Left lung (tissue), 4 donors: ENCODE measurements at regions not wholly inside any gene's neighbourhood (a gene's known extent, or its start where the extent isn't known, plus 50 kb on each side); places are given as distances from the start of the nearest gene placed in this dataset.

Experiments
- ATAC-seq: fragments of 200-7000 bp; cut with Tn5 transposase; one replicate; pipeline ENCODE4 v1.9.1; 2020; ENCODE audit warnings: moderate library complexity
- DNase-seq, 4 donors: peaks; one replicate each; pipeline ENCODE4 v3.0.0-alpha.2; 2013 to 2020
- H3K27ac ChIP-seq, 2 donors: fragments of 200-600 bp; sonication (generic) in 1 of 2; one replicate each; pipeline versions ENCODE4 v1.5.0 to v1.8.0; 2020 to 2021
- H3K27me3 ChIP-seq, 2 donors: fragments of 200-600 bp; sonication (generic) in 1 of 2; one replicate each; pipeline versions ENCODE4 v1.5.0 to v1.8.0; 2020 to 2021
- H3K36me3 ChIP-seq, 2 donors: fragments of 200-600 bp; sonication (generic) in 1 of 2; one replicate each; pipeline versions ENCODE4 v1.5.0 to v1.8.0; 2020 to 2021
- H3K4me1 ChIP-seq, 2 donors: fragments of 200-600 bp; one replicate each; pipeline ENCODE4 v1.8.0; 2021
- H3K4me3 ChIP-seq, 2 donors: fragments of 200-600 bp; sonication (generic) in 1 of 2; one replicate each; pipeline versions ENCODE4 v1.5.0 to v1.8.0; 2020 to 2021; ENCODE audit warnings: mild to moderate bottlenecking in 1 of 2
- H3K9me3 ChIP-seq, 2 donors: fragments of 200-600 bp; sonication (generic) in 1 of 2; one replicate each; pipeline versions ENCODE4 v1.5.0 to v1.8.0; 2020 to 2021
- CTCF ChIP-seq, 2 donors: fragments of 200-600 bp; sonication (generic) in 1 of 2; IDR thresholded peaks; one replicate each; pipeline versions ENCODE4 v1.5.0 to v1.8.0; 2021; ENCODE audit warnings: antibody characterized with exemption in 2 of 2
- intact Hi-C, 2 donors: fragments of 100-400 bp; cut with DNase I; formaldehyde crosslinking; loops; one replicate each; pipeline versions ENCODE4 v1.11.2 to v1.14.2; 2022
- donor health status: DM: no; HTN: yes; CAD: no.
- donor health status: DM: no; HTN: no; CAD: no.

GRCh38 chr3:147540921-147541320 lies 131.8 kb downstream of the ZIC1 start:
- no peak for ATAC-seq
- no peak for TF ChIP-seq CTCF (IDR thresholded peaks at IDR 0.05)
- intact Hi-C loops: no loop called here
- no peak overlapping the region for H3K4me3 ChIP-seq
- peaks cover 0 to 41% of the 10 kb centered on the region in 2 donors for H3K9me3 ChIP-seq
- DNase-seq: no peak
- H3K4me1 ChIP-seq: no peaks in the 10 kb centered on the region
- H3K36me3 ChIP-seq: no peaks in the 10 kb centered on the region
- H3K27ac ChIP-seq: no peak overlapping the region
- no peaks in the 10 kb centered on the region for H3K27me3 ChIP-seq

GRCh38 chr3:147544290-147544689 lies 135.1 kb downstream of the ZIC1 start:
- Histone ChIP-seq H3K27me3 (no peaks in the 10 kb centered on the region), H3K27ac (no peak overlapping the region), H3K4me3 (no peak overlapping the region), H3K9me3 (peaks cover 0 to 33% of the 10 kb centered on the region in 2 donors), H3K4me1 (no peaks in the 10 kb centered on the region), H3K36me3 (no peaks in the 10 kb centered on the region)
- no peak for ATAC-seq
- intact Hi-C loops: no loop called here
- TF ChIP-seq CTCF (IDR thresholded peaks at IDR 0.05): no peak
- DNase-seq: no peak

- Histone ChIP-seq H3K36me3 (no peaks in the 10 kb centered on the region), H3K4me1 (no peaks in the 10 kb centered on the region), H3K4me3 (no peak overlapping the region), H3K9me3 (no peaks in the 10 kb centered on the region), H3K27ac (no peak overlapping the region), H3K27me3 (no peaks in the 10 kb centered on the region)
- no peak for TF ChIP-seq CTCF (IDR thresholded peaks at IDR 0.05)
- intact Hi-C loops: no loop called here
- ATAC-seq (no peak), DNase-seq (no peak)
Measured at GRCh38 chr3:147551491-147551890, 142.3 kb downstream of the ZIC1 start.

- Histone ChIP-seq H3K27ac (no peak overlapping the region), H3K4me1 (no peaks in the 10 kb centered on the region), H3K36me3 (no peaks in the 10 kb centered on the region), H3K4me3 (no peak overlapping the region), H3K27me3 (no peaks in the 10 kb centered on the region), H3K9me3 (no peaks in the 10 kb centered on the region)
- no peak for TF ChIP-seq CTCF (IDR thresholded peaks at IDR 0.05)
- ATAC-seq: no peak
- no peak for DNase-seq
- intact Hi-C loops: no loop called here
Measured at GRCh38 chr3:147554332-147554731, 145.2 kb downstream of the ZIC1 start.

GRCh38 chr3:147572970-147573340 lies 163.8 kb downstream of the ZIC1 start:
- DNase-seq (no peak), ATAC-seq (no peak)
- TF ChIP-seq CTCF (IDR thresholded peaks at IDR 0.05): no peak
- Histone ChIP-seq H3K27ac (no peak overlapping the region), H3K9me3 (no peaks in the 10 kb centered on the region), H3K36me3 (no peaks in the 10 kb centered on the region), H3K27me3 (no peaks in the 10 kb centered on the region), H3K4me1 (no peaks in the 10 kb centered on the region), H3K4me3 (no peak overlapping the region)
- intact Hi-C loops: no loop called here
